IMR-90 (cell line): ENCODE measurements at regions not wholly inside any gene's neighbourhood (a gene's known extent, or its start where the extent isn't known, plus 50 kb on each side); places are given as distances from the start of the nearest gene placed in this dataset.

Experiments
- ATAC-seq: fragments of 200-7000 bp; cut with Tn5 transposase; 2 replicates; pipeline ENCODE4 v1.9.1; 2020; ENCODE audit warnings: low read depth, mild to moderate bottlenecking, moderate library complexity
- BruUV-seq: library from RNA; stranded (reverse); fragments of 400-500 nt; replicated peaks from 2 replicates; lab custom pipeline; 2021; lab: Mats Ljungman, UMichigan
- CTCF ChIA-PET: fragments of 300-600 bp; formaldehyde crosslinking; extraction: SDS; loops from one replicate; lab custom pipeline; 2021; ENCODE audit warnings: antibody characterized with exemption; lab: Yijun Ruan, JAX
- POLR2A ChIA-PET: fragments of 300-600 bp; sonication (Branson Sonifier 250); formaldehyde crosslinking; loops from one replicate; lab custom pipeline; 2022; ENCODE audit warnings: antibody characterized with exemption; ENCODE audit not compliant: unreplicated experiment; lab: Charles Lee
- DNase-seq: peaks from one replicate; pipeline ENCODE4 v3.0.0; 2013
- H2AFZ ChIP-seq: replicated peaks from 2 replicates; pipeline ENCODE3; 2013; ENCODE audit warnings: low read length, mild to moderate bottlenecking; ENCODE audit not compliant: poor library complexity
- H2AK5ac ChIP-seq: 2 replicates; pipeline ENCODE4 v1.6.1; 2013; ENCODE audit warnings: low read depth, low read length, inconsistent platforms
- H2AK9ac ChIP-seq: replicated peaks from 2 replicates; pipeline ENCODE3; 2013; ENCODE audit warnings: mild to moderate bottlenecking, low read depth, low read length, moderate library complexity; ENCODE audit not compliant: poor library complexity
- H2BK120ac ChIP-seq: 2 replicates; pipeline ENCODE4 v1.6.1; 2013; ENCODE audit warnings: low read depth, low read length, inconsistent platforms
- H2BK15ac ChIP-seq: 3 replicates; pipeline ENCODE4 v1.6.1; 2013; ENCODE audit warnings: low read depth, low read length, inconsistent platforms
- H2BK20ac ChIP-seq: 2 replicates; pipeline ENCODE4 v1.6.1; 2013; ENCODE audit warnings: low read depth, mild to moderate bottlenecking, inconsistent platforms, low read length, moderate library complexity
- H2BK5ac ChIP-seq: 2 replicates; pipeline ENCODE4 v1.6.1; 2013; ENCODE audit warnings: mild to moderate bottlenecking, low read depth, low read length, inconsistent platforms; ENCODE audit not compliant: poor library complexity, severe bottlenecking
- H3K14ac ChIP-seq: replicated peaks from 2 replicates; pipeline ENCODE4 v1.6.1; 2013; ENCODE audit warnings: low read depth, low read length, inconsistent platforms
- H3K18ac ChIP-seq: 2 replicates; pipeline ENCODE4 v1.6.1; 2013; ENCODE audit warnings: low read depth, low read length, control low read depth
- H3K23ac ChIP-seq: 2 replicates; pipeline ENCODE4 v1.6.1; 2013; ENCODE audit warnings: low read depth, low read length, inconsistent platforms
- H3K27ac ChIP-seq: 2 replicates; pipeline ENCODE4 v1.5.1; 2013; ENCODE audit warnings: mild to moderate bottlenecking, control low read depth, low read length; ENCODE audit not compliant: insufficient read depth
- H3K27me3 ChIP-seq: 2 replicates; pipeline ENCODE4 v1.6.1; 2013; ENCODE audit warnings: low read length; ENCODE audit not compliant: control insufficient read depth, insufficient read depth
- H3K36me3 ChIP-seq: 2 replicates; pipeline ENCODE4 v1.6.1; 2013; ENCODE audit warnings: low read length, mixed read lengths; ENCODE audit not compliant: control insufficient read depth, insufficient read depth
- H3K4ac ChIP-seq: 2 replicates; pipeline ENCODE4 v1.6.1; 2013; ENCODE audit warnings: low read depth, low read length, inconsistent platforms
- H3K4me1 ChIP-seq: 2 replicates; pipeline ENCODE4 v1.6.1; 2013; ENCODE audit warnings: low read length, mixed read lengths; ENCODE audit not compliant: control insufficient read depth, insufficient read depth
- H3K4me2 ChIP-seq: 2 replicates; pipeline ENCODE4 v1.6.1; 2013; ENCODE audit warnings: low read depth, mild to moderate bottlenecking, control low read depth, low read length, moderate library complexity
- H3K4me3 ChIP-seq: 2 replicates; pipeline ENCODE4 v1.5.1; 2013; ENCODE audit warnings: low read depth, mild to moderate bottlenecking, control low read depth, low read length, moderate library complexity; ENCODE audit not compliant: insufficient read depth
- H3K56ac ChIP-seq: 2 replicates; pipeline ENCODE4 v1.6.1; 2013; ENCODE audit warnings: low read length, inconsistent platforms; ENCODE audit not compliant: insufficient read depth; ENCODE audit errors: extremely low read depth
- H3K79me1 ChIP-seq, 2 experiments: 2 replicates each; pipeline ENCODE4 v1.6.1; 2013; ENCODE audit warnings: low read length in 2 of 2, inconsistent platforms in 1 of 2, low read depth in 1 of 2
- H3K9ac ChIP-seq: 2 replicates; pipeline ENCODE4 v1.6.1; 2013; ENCODE audit warnings: low read depth, low read length, control low read depth
- H3K9me1 ChIP-seq: 2 replicates; pipeline ENCODE4 v1.6.1; 2013; ENCODE audit warnings: low read length, inconsistent platforms; ENCODE audit not compliant: insufficient read depth
- H3K9me3 ChIP-seq: 2 replicates; pipeline ENCODE4 v1.6.1; 2013; ENCODE audit warnings: low read length; ENCODE audit not compliant: control insufficient read depth, insufficient read depth
- H4K20me1 ChIP-seq: 2 replicates; pipeline ENCODE4 v1.6.1; 2013; ENCODE audit warnings: low read length, inconsistent platforms; ENCODE audit not compliant: insufficient read depth
- H4K5ac ChIP-seq: 2 replicates; pipeline ENCODE4 v1.6.1; 2013; ENCODE audit warnings: mild to moderate bottlenecking, low read depth, low read length, control low read depth
- H4K8ac ChIP-seq, 2 experiments: 2 replicates each; pipeline ENCODE4 v1.6.1; 2013; ENCODE audit warnings: low read depth in 2 of 2, low read length in 2 of 2, control low read depth in 1 of 2, inconsistent platforms in 1 of 2
- H4K91ac ChIP-seq: 2 replicates; pipeline ENCODE4 v1.6.1; 2013; ENCODE audit warnings: low read depth, low read length, inconsistent platforms; ENCODE audit not compliant: insufficient read depth
- CEBPB ChIP-seq: IDR thresholded peaks from 2 replicates; pipeline ENCODE4 v1.6.1; 2012; ENCODE audit warnings: low read depth, low read length, improper control_type of control experiment
- CHD1 ChIP-seq: IDR thresholded peaks from 2 replicates; pipeline ENCODE4 v1.6.1; 2012; ENCODE audit warnings: low read depth, low read length, improper control_type of control experiment
- FOS ChIP-seq: fragments of 150-350 bp; IDR thresholded peaks from 2 replicates; pipeline ENCODE4 v1.6.1; 2016; ENCODE audit warnings: low read depth, low read length
- MAFK ChIP-seq: IDR thresholded peaks from 2 replicates; pipeline ENCODE4 v1.6.1; 2012; ENCODE audit warnings: low read depth, low read length, improper control_type of control experiment
- MXI1 ChIP-seq: IDR thresholded peaks from 2 replicates; pipeline ENCODE4 v1.6.1; 2012; ENCODE audit warnings: low read depth, mild to moderate bottlenecking, low read length, moderate library complexity, borderline replicate concordance
- NFE2L2 ChIP-seq: fragments of 150-350 bp; IDR thresholded peaks from 2 replicates; pipeline ENCODE4 v1.6.1; 2016; ENCODE audit warnings: low read depth, mild to moderate bottlenecking, low read length
- WGBS, 2 experiments: methylation state at CpG; one replicate each; pipeline versions ENCODE4 v1.1.5 to v1.1.7; 2013; ENCODE audit warnings: missing lambda C conversion rate in 2 of 2; ENCODE audit not compliant: insufficient read length in 1 of 2; ENCODE audit errors: extremely low coverage in 2 of 2; 5-methylcytosine and 5-hydroxymethylcytosine counted together
- dilution Hi-C: fragments of 300-500 bp; cut with HindIII; formaldehyde crosslinking; loops from one replicate; pipeline ENCODE4 v1.14.3; 2018; ENCODE audit warnings: low sequenced_read_pairs; ENCODE audit not compliant: unreplicated experiment
- in situ Hi-C: fragments of 300-500 bp; cut with MboI; formaldehyde crosslinking; loops from 3 replicates; pipeline ENCODE4 v1.14.3; 2019; ENCODE audit warnings: low sequenced_read_pairs, inconsistent platforms, mixed read lengths
- intact Hi-C: fragments of 100-400 bp; cut with micrococcal nuclease; formaldehyde crosslinking; loops from 2 replicates; pipeline ENCODE4 v1.10.0; 2022

DNA sequence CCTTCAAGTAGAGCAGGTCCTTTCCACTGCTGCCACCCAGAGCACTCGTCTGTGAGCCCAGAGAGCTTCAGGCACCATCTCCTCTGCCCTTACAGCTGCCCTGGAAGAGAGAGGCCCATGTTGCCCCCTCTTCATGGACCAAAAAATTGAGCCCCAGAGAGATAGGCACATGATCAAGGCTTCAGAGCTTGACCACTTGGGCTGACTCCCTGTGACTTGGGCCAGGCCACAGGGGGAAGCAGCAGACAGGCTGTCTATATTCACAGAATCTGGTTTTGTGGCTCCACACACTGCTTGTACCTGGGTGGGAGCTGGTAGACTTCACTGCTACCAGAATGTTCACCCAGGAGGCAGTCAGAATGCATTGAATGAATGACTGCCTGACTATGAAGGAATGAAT lies 58.2 kb downstream of the SMIM38 start:
- no peak overlapping the region for H3K4me3 ChIP-seq
- H2BK20ac ChIP-seq, result no peak overlapping the region
- H3K4ac ChIP-seq, result no peak overlapping the region
- no peak overlapping the region for H2BK120ac ChIP-seq
- no peak for ATAC-seq
- H3K79me1 ChIP-seq, result no peaks in the 10 kb centered on the region
- no peak overlapping the region for H2BK5ac ChIP-seq
- H2AFZ ChIP-seq, result no peak overlapping the region
- H4K20me1 ChIP-seq, result 0 out of 2 replicates have a peak, but pooled peaks cover 5% of the 10 kb centered on the region
- intact Hi-C loops, result no loop called here
- ChIA-PET POLR2A (no interaction called here), CTCF (no interaction called here)
- no peak overlapping the region for H3K4me2 ChIP-seq
- no peak overlapping the region for H2AK9ac ChIP-seq
- no peak overlapping the region; the same call in 1 of the 2 replicates for H2AK5ac ChIP-seq
- BruUV-seq, result no TSS peak
- H3K36me3 ChIP-seq, result no peaks in the 10 kb centered on the region
- in situ Hi-C loops, result no loop called here
- TF ChIP-seq CHD1, result no peak
- TF ChIP-seq MXI1, result no peak
- no peak for TF ChIP-seq MAFK
- TF ChIP-seq FOS, result no peak
- TF ChIP-seq CEBPB, result no peak
- no peak for TF ChIP-seq NFE2L2
- WGBS, 2 experiments, result no CpG with 5 or more reads among the region's 1 CpG
- H3K27ac ChIP-seq, result no peak overlapping the region
- H4K5ac ChIP-seq, result no peak overlapping the region
- no peak overlapping the region for H3K23ac ChIP-seq
- no peak overlapping the region for H3K9ac ChIP-seq
- H2BK15ac ChIP-seq, result no peak overlapping the region
- peaks cover 13% of the 10 kb centered on the region; the same call in 1 of the 2 replicates for H3K27me3 ChIP-seq
- H3K4me1 ChIP-seq, result peaks cover 15% of the 10 kb centered on the region
- H3K9me3 ChIP-seq, result no peaks in the 10 kb centered on the region
- peaks cover 10% of the 10 kb centered on the region; the same call in 1 of the 2 replicates for H3K9me1 ChIP-seq
- dilution Hi-C loops, result no loop called here
- no peak for DNase-seq
- no peak overlapping the region for H4K91ac ChIP-seq
- H4K8ac ChIP-seq, result no peak overlapping the region
- no peak overlapping the region for H3K56ac ChIP-seq
- H3K14ac ChIP-seq, result no peak overlapping the region
- H3K18ac ChIP-seq, result no peak overlapping the region
